Liver (tissue), 8 donors: ENCODE measurements at regions not wholly inside any gene's neighbourhood (a gene's known extent, or its start where the extent isn't known, plus 50 kb on each side); places are given as distances from the start of the nearest gene placed in this dataset.

ENCODE experiments used
- DNase-seq: peaks from one replicate; pipeline ENCODE4 v3.0.0-alpha.2; 2017; ENCODE audit warnings: low spot score
- H3K27ac ChIP-seq, 2 donors: one replicate each; pipeline ENCODE4 v1.7.0; 2013; ENCODE audit warnings: inconsistent platforms in 2 of 2, low read length in 2 of 2, control low read depth in 1 of 2, low read depth in 1 of 2, mild to moderate bottlenecking in 1 of 2
- H3K27me3 ChIP-seq, 4 donors: one replicate each; pipeline versions ENCODE4 v1.6.1 to v1.7.0; 2013; ENCODE audit warnings: low read length in 3 of 4, inconsistent platforms in 1 of 4, mild to moderate bottlenecking in 1 of 4, moderate library complexity in 1 of 4; ENCODE audit not compliant: control insufficient read depth in 4 of 4, insufficient read depth in 4 of 4
- H3K36me3 ChIP-seq, 4 donors: one replicate each; pipeline versions ENCODE4 v1.6.1 to v1.7.0; 2013; ENCODE audit warnings: low read length in 3 of 4, mild to moderate bottlenecking in 3 of 4, low read depth in 1 of 4, moderate library complexity in 1 of 4; ENCODE audit not compliant: control insufficient read depth in 4 of 4, insufficient read depth in 3 of 4
- H3K4me1 ChIP-seq, 4 donors: one replicate each; pipeline versions ENCODE4 v1.6.1 to v1.7.0; 2013; ENCODE audit warnings: low read length in 3 of 4, mild to moderate bottlenecking in 3 of 4, moderate library complexity in 1 of 4; ENCODE audit not compliant: control insufficient read depth in 4 of 4, insufficient read depth in 4 of 4
- H3K4me3 ChIP-seq, 3 donors: one replicate each; pipeline versions ENCODE4 v1.6.1 to v1.7.0; 2013; ENCODE audit warnings: low read length in 3 of 3, control low read depth in 1 of 3, low read depth in 1 of 3, mild to moderate bottlenecking in 1 of 3
- H3K9ac ChIP-seq, 2 donors: one replicate each; pipeline ENCODE4 v1.7.0; 2013; ENCODE audit warnings: low read length in 2 of 2, mild to moderate bottlenecking in 2 of 2, moderate library complexity in 2 of 2, control low read depth in 1 of 2, low read depth in 1 of 2
- H3K9me3 ChIP-seq, 4 donors: one replicate each; pipeline versions ENCODE4 v1.6.1 to v1.7.0; 2013; ENCODE audit warnings: low read length in 3 of 4; ENCODE audit not compliant: control insufficient read depth in 4 of 4
- FOXA1 ChIP-seq: IDR thresholded peaks from 2 replicates; pipeline ENCODE4 v1.6.1; 2016; ENCODE audit warnings: antibody characterized with exemption
- FOXA2 ChIP-seq: IDR thresholded peaks from 2 replicates; pipeline ENCODE4 v1.6.1; 2016; ENCODE audit warnings: antibody characterized with exemption
- GABPA ChIP-seq, 2 donors: IDR thresholded peaks in 1 of 2; conservative IDR thresholded peaks in 1 of 2; 2 replicates each; pipeline ENCODE4 v1.6.1; 2016; ENCODE audit warnings: antibody characterized with exemption in 2 of 2, mild to moderate bottlenecking in 1 of 2, moderate library complexity in 1 of 2
- HNF4A ChIP-seq, 2 donors: conservative IDR thresholded peaks; 2 replicates each; pipeline ENCODE4 v1.6.1; 2016; ENCODE audit warnings: antibody characterized with exemption in 2 of 2, mild to moderate bottlenecking in 2 of 2
- HNF4G ChIP-seq: IDR thresholded peaks from 2 replicates; pipeline ENCODE4 v1.6.1; 2016; ENCODE audit warnings: antibody characterized with exemption
- JUND ChIP-seq, 2 donors: IDR thresholded peaks; 2 replicates each; pipeline ENCODE4 v1.6.1; 2016; ENCODE audit warnings: antibody characterized with exemption in 2 of 2
- NR2F2 ChIP-seq: IDR thresholded peaks from 2 replicates; pipeline ENCODE4 v1.6.1; 2016; ENCODE audit warnings: antibody characterized with exemption
- RXRA ChIP-seq, 2 donors: IDR thresholded peaks; 2 replicates each; pipeline ENCODE4 v1.6.1; 2017 to 2018; ENCODE audit warnings: antibody characterized with exemption in 2 of 2, mild to moderate bottlenecking in 1 of 2
- TAF1 ChIP-seq: conservative IDR thresholded peaks from 2 replicates; pipeline ENCODE4 v1.6.1; 2016; ENCODE audit warnings: antibody characterized with exemption, mild to moderate bottlenecking
- YY1 ChIP-seq: IDR thresholded peaks from 2 replicates; pipeline ENCODE4 v1.6.1; 2016; ENCODE audit warnings: antibody characterized with exemption, mild to moderate bottlenecking
- ZBTB33 ChIP-seq: IDR thresholded peaks from 2 replicates; pipeline ENCODE4 v1.6.1; 2016; ENCODE audit warnings: antibody characterized with exemption
- whole genome bisulfite sequencing: extraction: QIAGEN DNeasy Blood & Tissue Kit; methylation state at CpG from one replicate; pipeline ENCODE4 v1.1.7; 2013; 5-methylcytosine and 5-hydroxymethylcytosine counted together
- TF ChIP-seq, protein P1 (sequence below): IDR thresholded peaks from 2 replicates; pipeline ENCODE4 v1.6.1; 2016; ENCODE audit warnings: antibody characterized with exemption
- TF ChIP-seq, protein P2 (sequence below): fragments of 150-350 bp; IDR thresholded peaks from 2 replicates; pipeline ENCODE4 v1.5.1; 2017; ENCODE audit warnings: improper control_type of control experiment, low read depth, low read length; ENCODE audit not compliant: missing input control
- donor health status: healthy.
- donor health status: healthy.
- donor health status: healthy.
- donor health status: healthy.
- donor health status: healthy.

- DNase-seq, result no peak
- TF ChIP-seq HNF4A (conservative IDR thresholded peaks at IDR 0.05) (no peak), YY1 (no peak), JUND (IDR thresholded peaks at IDR 0.05) (no peak), FOXA1 (no peak), HNF4G (no peak), RXRA (IDR thresholded peaks at IDR 0.05) (no peak), TAF1 (no peak), NR2F2 (no peak), ZBTB33 (no peak), GABPA (IDR thresholded peaks at IDR 0.05 in 1 of 2, conservative IDR thresholded peaks at IDR 0.05 in 1 of 2) (no peak), FOXA2 (no peak)
- TF ChIP-seq, protein P1, sequence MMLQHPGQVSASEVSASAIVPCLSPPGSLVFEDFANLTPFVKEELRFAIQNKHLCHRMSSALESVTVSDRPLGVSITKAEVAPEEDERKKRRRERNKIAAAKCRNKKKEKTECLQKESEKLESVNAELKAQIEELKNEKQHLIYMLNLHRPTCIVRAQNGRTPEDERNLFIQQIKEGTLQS, result no peak
- TF ChIP-seq, protein P2, sequence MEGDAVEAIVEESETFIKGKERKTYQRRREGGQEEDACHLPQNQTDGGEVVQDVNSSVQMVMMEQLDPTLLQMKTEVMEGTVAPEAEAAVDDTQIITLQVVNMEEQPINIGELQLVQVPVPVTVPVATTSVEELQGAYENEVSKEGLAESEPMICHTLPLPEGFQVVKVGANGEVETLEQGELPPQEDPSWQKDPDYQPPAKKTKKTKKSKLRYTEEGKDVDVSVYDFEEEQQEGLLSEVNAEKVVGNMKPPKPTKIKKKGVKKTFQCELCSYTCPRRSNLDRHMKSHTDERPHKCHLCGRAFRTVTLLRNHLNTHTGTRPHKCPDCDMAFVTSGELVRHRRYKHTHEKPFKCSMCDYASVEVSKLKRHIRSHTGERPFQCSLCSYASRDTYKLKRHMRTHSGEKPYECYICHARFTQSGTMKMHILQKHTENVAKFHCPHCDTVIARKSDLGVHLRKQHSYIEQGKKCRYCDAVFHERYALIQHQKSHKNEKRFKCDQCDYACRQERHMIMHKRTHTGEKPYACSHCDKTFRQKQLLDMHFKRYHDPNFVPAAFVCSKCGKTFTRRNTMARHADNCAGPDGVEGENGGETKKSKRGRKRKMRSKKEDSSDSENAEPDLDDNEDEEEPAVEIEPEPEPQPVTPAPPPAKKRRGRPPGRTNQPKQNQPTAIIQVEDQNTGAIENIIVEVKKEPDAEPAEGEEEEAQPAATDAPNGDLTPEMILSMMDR, result no peak
- H3K4me1 ChIP-seq, result no peaks in the 10 kb centered on the region
- H3K9me3 ChIP-seq, result no peaks in the 10 kb centered on the region
- WGBS, result 92% methylated on average over 5 of the region's 5 CpGs
- H3K4me3 ChIP-seq, result no peak overlapping the region
- H3K9ac ChIP-seq, result no peak overlapping the region
- no peak overlapping the region for H3K27ac ChIP-seq
- H3K36me3 ChIP-seq, result no peaks in the 10 kb centered on the region
- peaks cover 0 to 5% (median 0%) of the 10 kb centered on the region in 4 donors for H3K27me3 ChIP-seq
These were observed 224.0 kb upstream of the CST7 start for GRCh38 chr20:24724982-24725533.

- no peaks in the 10 kb centered on the region for H3K9me3 ChIP-seq
- 95% methylated on average over 1 of the region's 1 CpG for WGBS
- no peaks in the 10 kb centered on the region for H3K36me3 ChIP-seq
- TF ChIP-seq HNF4G, result no peak
- no peak overlapping the region for H3K4me3 ChIP-seq
- H3K27ac ChIP-seq, result no peak overlapping the region
- no peaks in the 10 kb centered on the region for H3K4me1 ChIP-seq
- peaks cover 0 to 2% (median 0%) of the 10 kb centered on the region in 4 donors for H3K27me3 ChIP-seq
- DNase-seq, result no peak
- H3K9ac ChIP-seq, result no peak overlapping the region
These were observed 221.3 kb upstream of the CST7 start for GRCh38 chr20:24727795-24728194.

DNA sequence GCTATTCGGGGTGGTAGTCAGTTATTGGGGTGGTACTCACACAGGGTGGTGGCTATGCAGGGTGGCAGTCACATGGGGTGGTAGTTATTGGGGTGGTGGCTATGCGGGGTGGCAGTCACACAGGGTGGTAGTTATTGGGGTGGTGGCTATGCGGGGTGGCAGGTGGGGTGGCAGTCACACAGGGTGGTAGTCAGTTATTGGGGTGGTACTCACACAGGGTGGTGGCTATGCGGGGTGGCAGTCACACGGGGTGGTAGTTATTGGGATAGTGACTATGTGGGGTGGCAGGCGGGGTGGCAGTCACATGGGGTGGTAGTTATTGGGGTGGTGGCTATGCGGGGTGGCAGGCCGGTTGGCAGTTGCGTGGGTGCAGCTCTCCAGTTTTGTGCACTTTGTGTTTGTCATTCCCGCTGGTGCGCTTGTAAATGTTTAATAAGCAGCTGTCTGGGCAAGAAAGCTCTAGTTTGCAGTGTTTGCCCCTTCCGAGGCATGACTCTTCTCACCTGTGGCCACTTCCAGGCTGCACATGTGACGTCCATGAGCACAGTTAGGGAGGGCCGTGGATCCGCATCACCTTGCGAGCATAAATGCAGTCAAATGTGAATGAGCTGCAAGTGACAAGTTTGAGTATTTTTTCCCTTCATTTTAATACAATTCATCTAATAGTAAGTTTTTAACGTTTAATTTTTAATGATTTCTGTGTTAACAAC lies 219.0 kb upstream of the CST7 start:
- H3K9me3 ChIP-seq, result no peaks in the 10 kb centered on the region
- H3K4me3 ChIP-seq, result no peak overlapping the region
- H3K27me3 ChIP-seq, result peaks cover 0 to 2% (median 0%) of the 10 kb centered on the region in 4 donors
- WGBS, result 87% methylated on average over 17 of the region's 17 CpGs
- H3K36me3 ChIP-seq, result no peaks in the 10 kb centered on the region
- no peak overlapping the region for H3K9ac ChIP-seq
- no peak for DNase-seq
- H3K4me1 ChIP-seq, result no peaks in the 10 kb centered on the region
- TF ChIP-seq HNF4A (conservative IDR thresholded peaks at IDR 0.05), result no peak
- no peak for TF ChIP-seq NR2F2
- no peak overlapping the region for H3K27ac ChIP-seq
